GM18507 (cell line): ENCODE measurements at regions not wholly inside any gene's neighbourhood (a gene's known extent, or its start where the extent isn't known, plus 50 kb on each side); places are given as distances from the start of the nearest gene placed in this dataset.
"Not testable (repeated sequence)": the region's sequence is repeated elsewhere in the genome, so short reads cannot be mapped to it uniquely, and the experiment has no call there.

Experiments used
- DNase-seq: peaks from one replicate; pipeline ENCODE4 v3.0.0; 2011; ENCODE audit warnings: low read depth; ENCODE audit not compliant: insufficient read length; ENCODE audit errors: extremely low spot score
- FAIRE-seq: peaks from 2 replicates; lab custom pipeline; 2011; peaks lifted over from hg19 to GRCh38; lab: Jason Lieb, UNC

DNA sequence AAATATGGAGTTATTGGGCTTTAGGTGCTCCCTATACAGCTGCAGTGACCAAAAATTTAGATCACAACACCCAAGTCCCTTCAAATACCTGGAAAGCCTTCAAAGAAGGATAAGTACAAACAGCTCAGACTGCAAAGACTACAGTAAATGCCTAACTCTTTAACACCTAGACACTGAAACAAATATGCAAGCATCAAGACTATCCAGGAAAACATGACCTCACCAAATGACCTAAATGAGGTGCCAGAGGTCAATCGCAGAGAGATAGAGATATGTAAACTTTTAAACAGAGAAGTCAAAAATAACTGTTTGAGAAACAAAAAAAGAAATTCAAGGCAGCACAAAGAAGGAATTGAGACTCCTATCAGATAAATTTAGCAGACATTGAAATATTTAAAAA lies 753.8 kb upstream of the B3GALT2 start:
- no peak for FAIRE-seq
- no peak for DNase-seq

DNA sequence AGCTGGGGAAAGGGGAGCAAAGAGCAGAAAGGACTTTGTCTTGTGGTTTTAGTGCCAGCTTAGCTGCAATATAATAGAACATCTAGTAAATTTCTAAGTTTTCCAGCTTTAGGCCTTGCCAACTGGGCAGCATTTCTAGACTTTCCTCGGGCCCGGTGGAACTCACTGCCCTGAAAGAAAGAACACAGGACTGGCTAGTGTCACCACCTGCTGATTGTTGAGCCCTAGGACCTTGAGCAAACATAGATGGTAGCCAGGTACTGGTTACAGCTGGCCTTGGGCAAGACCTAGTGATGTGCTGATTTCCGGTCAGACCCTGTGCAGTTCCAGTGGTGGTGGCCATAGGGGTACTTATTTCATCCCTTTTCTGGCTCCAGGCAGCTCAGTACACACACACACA lies 753.2 kb upstream of the B3GALT2 start:
- no peak for FAIRE-seq
- DNase-seq, result no peak

DNA sequence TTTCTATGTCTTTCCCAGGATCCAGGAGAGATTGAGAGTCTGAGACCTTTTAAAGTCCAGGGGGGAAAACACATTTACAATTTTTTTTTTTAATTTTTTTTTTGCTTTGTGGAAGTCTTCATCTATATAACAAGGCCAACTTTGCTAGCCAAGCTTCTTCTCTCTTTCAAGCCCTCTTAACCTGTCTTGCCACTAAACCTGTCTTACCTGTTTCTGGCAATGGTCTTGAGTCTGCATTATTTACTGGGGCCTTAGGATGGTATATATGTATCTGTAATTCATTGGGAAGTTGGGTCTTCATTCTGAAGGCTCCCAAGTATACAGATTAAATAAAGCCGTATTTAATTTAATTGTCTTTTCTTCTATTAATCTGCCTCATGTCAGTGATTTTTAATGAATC lies 750.9 kb upstream of the B3GALT2 start:
- DNase-seq (no peak), FAIRE-seq (no peak)

DNA sequence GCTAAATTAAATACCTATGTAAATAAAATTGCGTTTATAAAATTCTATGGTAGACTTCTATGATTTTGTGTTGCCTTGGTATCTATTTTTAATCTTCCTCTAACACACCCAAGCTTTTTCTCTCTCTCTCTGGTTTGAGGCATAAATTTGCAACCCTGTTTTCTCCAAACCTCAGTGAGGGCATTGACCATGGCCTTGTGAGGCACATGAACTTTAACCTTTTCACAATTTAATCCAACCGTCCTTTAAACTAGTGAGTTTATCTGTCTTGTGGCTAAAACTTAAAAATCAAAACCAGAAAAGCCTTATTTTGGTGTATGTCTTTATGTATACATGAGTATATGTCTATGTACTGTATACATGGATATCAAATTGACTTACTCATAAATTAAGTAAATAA lies 746.6 kb upstream of the B3GALT2 start:
- FAIRE-seq (no peak), DNase-seq (no peak)

DNA sequence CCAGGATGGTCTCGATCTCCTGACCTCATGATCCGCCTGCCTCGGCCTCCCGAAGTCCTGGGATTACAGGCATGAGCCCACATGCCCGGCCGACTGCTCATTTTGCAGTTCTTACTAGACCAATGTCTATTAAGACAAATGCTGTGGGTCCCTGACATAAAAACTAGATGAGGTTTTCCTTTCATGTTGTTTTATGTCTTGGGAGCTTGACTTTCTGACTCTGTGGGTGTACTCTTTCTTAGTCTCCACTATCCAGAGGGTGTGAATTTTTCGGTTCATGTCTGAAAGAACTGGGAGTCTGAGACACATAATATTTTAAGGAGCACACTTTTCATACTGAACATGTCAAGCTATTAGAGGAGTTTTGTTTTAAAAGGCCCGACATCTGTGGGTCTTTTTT lies 744.9 kb upstream of the B3GALT2 start:
- FAIRE-seq (no peak), DNase-seq (no peak)

DNA sequence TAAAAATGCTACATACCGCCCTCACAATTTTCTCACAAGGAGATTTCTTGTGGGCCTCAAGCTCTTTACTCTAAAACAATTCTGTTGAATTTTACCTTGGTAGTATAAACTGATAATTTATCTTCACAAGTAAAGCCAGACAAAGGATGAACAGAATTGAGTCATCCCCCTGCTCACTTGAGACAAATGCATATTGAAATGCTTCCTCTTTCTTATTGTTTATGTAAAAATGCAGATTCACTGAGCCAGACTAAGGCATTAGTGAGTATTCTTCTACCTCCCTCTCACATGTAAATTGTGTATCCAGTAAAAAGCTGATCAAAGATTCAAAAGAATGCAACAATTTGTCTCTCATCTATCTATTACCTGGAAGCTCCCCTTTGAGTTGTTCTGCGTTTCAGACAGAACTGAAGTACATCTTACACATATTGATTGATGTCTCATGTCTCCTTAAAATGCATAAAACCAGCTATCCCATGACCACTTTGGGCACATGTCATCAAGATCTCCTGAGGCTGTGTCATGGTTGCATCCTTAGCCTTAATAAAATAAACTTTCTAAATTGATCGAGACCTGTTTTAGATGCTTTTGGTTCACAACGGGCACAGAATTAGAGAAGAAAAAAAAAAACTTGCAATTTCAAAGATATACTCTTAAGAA lies 743.1 kb upstream of the B3GALT2 start:
- FAIRE-seq (no peak), DNase-seq (no peak)

DNA sequence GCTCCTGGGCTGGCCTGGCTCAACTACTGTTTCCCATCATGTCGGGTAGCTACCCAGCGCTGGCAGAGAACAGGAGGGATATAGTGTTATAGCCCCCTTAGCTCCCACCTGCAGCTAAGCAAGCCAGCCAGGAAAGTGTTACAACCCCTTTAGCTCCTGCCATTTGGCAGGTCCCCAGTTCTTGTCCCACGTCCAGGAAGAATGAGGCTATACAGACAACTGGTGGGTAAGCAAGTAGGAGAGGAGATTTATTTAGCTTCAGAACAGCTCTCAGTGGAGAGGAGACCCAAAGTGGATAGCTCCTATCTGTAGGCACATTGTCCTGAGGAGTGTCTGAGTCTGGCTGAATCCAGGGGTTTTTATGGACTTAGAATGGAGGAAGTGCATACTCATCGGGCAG lies 741.1 kb upstream of the B3GALT2 start:
- no peak for DNase-seq
- no peak for FAIRE-seq

DNA sequence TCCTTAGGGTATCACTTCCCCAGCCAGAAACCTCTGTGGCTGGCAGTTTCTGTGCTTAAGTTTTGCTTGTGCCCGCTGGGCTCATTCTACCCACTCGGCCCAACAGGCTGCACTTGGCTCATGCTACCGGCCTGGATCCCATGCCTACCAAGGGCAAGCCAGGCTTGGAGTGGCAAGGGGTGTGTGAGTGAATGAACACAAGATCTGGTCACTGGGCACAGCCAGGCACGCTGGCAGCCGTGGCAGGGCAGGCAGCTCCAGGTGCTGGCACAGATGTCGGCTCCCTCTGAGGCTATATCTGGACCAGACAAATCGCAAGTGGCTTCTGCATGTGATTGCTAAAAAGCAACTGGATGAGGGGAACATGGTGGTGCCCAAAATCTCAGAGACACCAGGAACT lies 740.5 kb upstream of the B3GALT2 start:
- FAIRE-seq (no peak), DNase-seq (no peak)

DNA sequence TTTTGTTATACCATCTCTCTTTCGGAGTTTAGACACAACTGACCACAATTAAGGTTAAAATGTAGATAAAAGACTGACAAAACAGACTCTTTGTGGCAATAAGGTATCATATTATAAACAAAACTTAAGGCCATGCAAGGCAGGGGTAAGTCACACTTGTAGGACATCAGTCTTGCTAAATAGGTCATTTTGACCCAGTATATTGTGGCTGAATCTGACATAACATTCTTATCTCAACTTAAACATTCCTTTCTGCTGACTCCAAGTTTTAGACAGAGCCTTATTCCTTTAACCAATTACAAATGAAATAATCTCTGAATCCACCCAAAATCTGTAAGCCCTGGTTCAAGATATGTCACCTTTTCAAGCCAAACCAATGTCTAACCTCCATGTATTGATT lies 733.4 kb upstream of the B3GALT2 start:
- FAIRE-seq, result no peak

DNA sequence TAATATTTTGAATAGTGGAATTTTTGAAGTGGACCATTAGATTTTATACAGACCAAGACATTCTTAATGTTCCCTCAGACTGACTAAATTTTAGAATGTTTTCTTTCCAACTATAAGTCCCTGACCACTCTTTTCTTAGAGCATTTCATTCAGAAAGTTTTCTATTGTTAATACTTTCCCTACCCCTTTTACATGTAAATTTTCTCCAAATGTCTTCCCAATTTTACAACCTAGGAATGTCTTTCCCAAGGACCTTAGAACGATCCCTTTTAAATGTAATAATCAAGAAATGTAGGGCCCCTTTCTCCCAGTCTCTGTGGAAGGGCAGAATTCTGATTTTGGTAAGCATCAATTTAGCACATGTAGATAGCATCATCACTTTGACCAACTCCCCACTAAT lies 730.0 kb upstream of the B3GALT2 start:
- FAIRE-seq (no peak), DNase-seq (no peak)

More for the DNA sequence above, 733.4 kb upstream of the B3GALT2 start:
- DNase-seq, result no peak

DNA sequence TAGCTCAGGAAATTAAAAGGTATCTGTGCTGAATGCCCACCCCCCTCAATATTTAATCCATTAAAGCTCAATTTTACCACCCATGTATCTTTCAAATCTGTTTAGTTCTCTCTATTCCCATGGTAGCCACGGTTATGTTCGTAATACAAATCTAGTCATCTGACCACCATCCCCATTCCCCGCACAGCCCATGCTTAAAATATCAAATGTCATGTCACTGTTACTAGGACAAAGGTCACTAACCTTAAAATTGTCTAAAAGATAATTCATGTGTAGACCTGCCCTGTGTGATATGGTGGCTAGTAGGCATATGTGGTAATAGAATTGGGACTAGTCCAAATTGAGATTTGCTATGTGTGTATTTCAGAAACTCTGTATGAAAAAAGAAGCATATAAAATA lies 728.5 kb upstream of the B3GALT2 start:
- FAIRE-seq, result no peak
- no peak for DNase-seq

DNA sequence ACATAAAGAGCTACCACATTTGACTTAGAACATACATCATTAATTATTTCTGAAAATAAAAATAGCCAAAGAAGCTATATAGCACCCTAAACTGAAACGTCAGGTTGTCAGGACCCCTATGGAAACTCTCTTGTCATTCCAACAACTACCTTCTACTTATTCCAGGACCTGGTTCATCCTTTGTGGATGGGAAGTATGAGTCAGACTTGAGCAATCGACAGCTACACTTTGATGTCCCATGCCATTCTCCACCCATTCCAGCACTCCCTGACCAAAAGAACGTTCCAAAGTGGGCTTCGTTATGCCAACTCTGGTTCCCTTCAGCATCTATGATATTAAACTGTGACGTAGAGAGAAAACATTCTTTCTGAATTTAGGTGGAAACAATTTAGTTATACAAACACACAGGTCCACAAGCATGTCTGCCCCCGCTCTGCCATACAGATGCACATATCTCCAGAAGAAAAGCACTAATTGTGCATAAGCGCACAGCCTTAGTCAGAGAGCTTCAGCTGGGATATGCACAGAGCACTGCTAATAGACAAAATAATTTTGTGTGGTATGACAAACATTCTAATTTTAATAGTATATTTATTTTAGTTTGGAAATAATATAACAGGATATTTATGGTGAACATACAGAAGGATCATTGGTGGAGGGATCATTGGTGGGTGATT lies 723.1 kb upstream of the B3GALT2 start:
- no peak for FAIRE-seq
- DNase-seq, result no peak

DNA sequence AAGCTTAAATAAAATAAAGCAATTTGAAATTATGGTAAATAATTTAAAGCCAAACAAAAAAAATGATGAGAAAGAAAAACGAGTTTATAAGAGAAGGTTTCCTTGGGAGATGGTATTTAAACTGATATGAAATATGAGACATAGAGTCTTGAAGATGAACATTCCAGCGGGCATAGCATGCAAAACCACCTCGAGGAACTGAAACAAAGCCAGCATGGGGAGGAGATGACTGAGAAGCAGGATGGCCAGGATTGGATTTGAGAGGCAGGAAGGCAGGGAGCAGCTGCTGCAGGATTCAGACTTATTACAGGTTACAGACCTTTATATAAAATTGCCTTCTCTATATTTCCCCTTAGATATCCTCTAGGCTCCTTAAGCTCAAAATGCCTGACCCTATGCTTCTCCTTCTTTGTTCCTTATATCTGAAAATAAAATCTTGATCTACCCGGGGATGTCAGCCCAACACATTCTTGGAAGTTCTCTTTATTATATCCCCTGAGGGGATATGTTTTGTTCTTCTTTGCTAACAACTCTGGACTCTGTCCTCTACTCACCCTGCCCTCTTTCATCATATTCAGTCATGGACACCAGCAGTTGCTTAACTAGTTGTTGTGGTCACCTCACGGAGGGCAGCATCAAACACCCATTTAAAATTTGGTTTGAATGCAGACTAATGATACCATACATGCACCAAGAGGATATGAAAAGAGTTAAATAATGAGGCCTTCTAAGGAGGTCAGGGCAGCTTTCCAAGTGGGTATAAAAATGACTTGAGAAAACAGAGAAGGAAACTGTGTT lies 719.1 kb upstream of the B3GALT2 start:
- FAIRE-seq, result no peak

DNA sequence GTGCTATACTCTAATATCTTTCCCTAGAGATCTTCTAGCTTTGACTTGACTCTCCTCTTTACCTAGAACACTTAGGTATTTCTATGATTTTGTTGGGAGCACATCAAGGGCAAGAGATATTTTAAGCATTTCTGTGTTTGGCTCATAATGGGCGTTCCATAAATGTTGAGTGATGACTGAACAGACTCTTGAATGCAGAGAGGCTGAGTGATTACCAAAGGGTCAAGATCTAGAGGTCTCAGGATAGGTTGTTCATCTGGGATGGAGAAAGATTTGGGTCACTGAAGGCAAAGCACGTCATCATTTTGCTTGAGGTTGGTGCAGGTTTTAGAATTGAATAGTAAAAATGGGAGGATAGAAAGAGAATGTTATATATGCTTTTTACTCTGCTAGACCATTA lies 705.4 kb upstream of the B3GALT2 start:
- DNase-seq, result no peak
- FAIRE-seq, result no peak

More for the DNA sequence above, 719.1 kb upstream of the B3GALT2 start:
- DNase-seq, result no peak

DNA sequence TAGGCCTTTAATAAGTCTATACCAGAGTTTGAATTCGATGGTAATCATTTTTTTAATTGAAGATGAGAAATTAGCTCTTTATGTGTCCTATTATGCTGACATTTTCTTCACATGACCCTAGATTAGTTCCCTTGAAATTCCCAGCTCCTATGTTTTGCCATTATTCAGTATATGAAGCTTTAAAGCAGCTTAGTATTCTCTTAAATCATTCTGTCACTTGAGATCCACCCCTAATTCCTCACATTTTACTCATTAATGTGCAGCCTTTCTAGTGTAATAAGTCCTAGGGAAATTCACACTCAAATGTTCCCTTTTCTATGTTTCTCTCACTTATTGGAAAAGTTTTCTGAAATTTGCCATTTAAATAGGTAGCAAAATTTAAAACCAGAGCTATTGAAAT lies 704.5 kb upstream of the B3GALT2 start:
- no peak for DNase-seq
- FAIRE-seq, result no peak

DNA sequence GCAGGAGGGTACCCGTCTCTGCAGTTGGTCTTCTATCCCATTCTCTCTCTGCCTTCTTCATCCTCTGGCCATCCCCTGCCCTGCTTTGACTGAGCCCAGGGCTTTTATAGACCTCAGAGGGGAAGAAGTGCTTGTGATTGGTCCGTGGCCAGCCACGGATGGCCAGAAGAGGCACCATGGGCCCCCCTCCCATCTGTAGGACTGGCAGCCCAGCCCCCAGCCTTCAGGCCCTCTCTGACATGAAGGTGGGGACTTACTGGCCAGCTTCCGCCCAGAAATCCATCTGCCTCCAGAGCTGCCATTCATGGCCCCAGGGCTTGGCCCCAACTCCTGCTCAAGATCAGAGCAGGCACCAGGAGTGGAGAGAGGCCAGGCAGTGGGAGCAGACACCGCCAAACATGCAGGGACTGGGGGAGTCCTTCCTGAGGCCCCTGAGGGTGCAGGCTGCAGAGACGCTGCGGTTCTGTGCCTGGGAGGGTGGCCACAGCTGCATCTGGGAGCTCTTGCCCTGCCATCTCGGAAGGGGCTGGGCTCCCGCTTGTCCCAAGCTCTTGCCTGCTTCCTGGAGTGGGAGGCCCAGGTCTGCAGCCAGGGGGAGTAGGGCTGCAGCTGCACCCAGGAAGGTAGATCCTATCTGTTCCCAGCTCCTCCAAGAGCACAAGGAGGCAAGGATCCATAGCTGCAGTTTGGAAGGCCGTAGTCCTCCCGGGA lies 698.6 kb upstream of the B3GALT2 start:
- FAIRE-seq (no peak), DNase-seq (no peak)

DNA sequence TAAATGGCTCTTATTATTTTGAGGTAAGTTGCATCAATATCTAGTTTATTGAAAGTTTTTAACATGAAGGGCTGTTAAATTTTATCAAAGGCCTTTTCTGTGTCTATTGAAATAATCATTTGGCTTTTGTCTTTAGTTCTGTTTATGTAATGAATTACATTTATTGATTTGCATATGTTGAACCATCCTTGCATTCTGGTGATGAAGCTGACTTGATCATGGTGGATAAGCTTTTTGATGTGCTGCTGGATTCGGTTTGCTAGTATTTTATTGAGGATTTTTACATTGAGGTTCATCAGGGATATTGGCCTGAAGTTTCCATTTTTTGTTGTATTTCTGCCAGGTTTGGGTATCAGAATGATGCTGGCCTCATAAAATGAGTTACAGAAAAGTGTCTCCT lies 691.5 kb upstream of the B3GALT2 start:
- not testable (repeated sequence) for FAIRE-seq, DNase-seq

DNA sequence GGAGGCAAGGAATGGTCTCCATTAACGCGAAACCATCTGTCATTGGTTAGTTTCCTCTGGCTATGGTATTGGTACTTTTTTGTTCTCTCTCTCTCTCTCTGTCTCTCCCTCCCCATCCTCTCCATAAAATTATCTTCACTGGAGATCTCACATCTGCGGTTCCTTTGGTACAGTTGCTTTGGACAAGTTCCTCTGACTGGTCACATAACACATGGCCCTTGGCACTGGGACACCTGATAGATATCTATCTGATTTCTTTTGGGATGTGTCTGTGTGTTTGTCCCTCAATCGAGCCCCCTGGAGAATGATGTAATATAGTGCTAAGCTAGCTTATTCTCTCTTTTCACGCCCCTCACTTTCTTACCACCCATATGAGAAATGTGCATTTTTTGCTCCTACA lies 682.0 kb upstream of the B3GALT2 start:
- FAIRE-seq (no peak), DNase-seq (no peak)

DNA sequence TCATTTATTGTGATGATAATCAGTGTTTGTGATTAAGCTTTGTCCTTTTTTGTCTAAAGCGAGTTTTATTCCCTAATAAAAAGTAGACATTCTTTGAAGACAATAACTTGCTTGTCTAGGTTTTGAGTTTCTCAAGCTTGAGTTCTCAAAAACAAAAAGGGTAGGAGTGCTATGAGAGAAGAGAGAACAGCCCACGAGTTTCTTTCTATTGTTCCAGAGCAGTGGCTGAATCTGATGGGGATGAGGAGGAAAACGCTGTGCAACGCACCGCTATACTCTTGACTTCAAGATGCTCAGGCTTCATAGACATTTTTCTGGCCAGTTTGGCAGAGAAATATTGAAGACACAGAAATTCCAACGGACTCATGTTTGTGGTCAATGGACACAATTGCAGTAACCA lies 669.8 kb upstream of the B3GALT2 start:
- no peak for FAIRE-seq
- no peak for DNase-seq

DNA sequence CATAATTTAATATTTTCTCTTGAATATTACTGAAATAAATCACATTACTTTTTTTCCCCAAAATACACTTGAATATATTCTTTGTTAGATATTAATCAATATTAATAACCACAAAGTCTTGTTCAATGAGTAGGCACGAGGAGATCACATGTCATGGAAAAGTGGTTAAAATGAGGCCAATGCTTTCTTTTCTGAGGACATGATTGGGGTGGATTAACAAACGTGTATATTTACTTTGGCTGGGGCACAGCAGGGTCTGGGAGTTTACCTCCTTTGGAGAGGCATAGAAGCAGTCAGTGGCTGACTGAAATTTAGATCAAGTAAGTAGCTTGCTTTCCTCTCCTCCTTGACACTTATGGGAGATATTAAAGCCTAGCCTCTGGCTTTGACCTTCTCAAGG lies 664.3 kb upstream of the B3GALT2 start:
- FAIRE-seq (no peak), DNase-seq (no peak)
